NCI-H748 (cell line): ENCODE measurements at regions not wholly inside any gene's neighbourhood (a gene's known extent, or its start where the extent isn't known, plus 50 kb on each side); places are given as distances from the start of the nearest gene placed in this dataset.

Experiments
- DNase-seq: peaks from one replicate; lab custom pipeline; 2025; ENCODE audit not compliant: unreplicated experiment; lab: John Stamatoyannopoulos, UW

DNA sequence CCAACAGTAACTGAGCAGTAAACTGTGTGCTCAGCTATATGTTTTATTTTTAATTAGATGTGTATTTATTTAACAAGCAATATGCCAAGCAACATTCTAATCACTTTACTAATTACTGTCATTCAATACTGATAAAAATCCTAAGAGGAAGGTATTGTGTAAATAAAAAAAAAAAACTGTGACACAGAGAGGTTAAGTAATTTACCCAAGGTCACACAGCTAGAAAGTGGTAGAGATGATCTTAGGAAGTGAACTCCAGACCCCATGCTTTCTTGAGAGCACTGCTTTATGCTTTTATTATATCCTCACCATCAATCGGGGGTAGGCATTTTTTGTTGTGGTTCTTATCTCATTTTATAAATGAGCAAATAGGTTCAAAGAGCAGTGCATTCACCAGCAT lies 417.1 kb downstream of the RAB28 start:
- no peak for DNase-seq

DNA sequence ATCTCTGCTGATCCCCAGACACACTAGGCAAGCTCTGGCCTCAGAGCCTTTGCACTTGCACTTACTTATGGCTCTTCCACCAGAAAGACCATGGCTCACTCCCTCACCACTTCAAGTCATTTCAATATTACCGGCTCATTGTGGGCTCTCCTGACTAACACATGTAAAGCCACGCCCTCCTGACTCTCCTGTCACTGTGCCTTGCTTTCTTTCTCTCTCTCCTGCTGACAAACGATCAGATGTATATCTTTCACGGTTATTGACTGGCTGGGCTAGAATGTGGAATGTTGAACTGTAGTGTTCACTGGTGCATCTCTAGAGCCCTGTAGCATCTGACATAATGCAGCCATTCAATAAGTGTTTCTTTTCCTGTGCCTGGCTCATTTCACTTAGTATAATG lies 425.1 kb downstream of the RAB28 start:
- DNase-seq = peak; percentile 6

DNA sequence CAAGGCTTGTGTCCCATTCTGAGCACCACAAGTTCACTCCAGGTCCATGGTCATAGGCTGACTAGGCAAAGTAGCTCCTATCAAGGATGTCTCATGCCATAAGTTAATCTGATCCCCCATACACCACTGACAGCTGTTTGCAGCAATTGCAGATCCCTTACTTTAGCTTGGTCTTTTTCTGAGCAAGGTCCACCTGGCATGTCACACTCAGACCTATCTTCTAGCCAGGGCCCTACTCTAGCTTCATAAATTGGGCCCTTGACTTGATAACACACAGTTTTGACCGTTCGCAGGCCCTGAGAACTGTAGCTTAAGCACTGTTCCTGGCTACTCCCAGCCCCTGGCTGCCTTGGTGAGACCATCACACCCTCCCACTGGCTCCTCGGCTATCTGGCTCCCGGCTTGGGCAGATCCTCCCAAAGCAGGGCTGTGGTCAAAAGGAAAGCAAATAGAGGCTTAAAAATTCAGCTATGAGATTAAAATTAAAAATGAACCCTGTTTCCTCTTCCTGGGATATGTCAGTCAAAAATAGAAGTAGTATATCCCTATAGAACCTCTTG lies 427.4 kb downstream of the RAB28 start:
- no peak for DNase-seq

DNA sequence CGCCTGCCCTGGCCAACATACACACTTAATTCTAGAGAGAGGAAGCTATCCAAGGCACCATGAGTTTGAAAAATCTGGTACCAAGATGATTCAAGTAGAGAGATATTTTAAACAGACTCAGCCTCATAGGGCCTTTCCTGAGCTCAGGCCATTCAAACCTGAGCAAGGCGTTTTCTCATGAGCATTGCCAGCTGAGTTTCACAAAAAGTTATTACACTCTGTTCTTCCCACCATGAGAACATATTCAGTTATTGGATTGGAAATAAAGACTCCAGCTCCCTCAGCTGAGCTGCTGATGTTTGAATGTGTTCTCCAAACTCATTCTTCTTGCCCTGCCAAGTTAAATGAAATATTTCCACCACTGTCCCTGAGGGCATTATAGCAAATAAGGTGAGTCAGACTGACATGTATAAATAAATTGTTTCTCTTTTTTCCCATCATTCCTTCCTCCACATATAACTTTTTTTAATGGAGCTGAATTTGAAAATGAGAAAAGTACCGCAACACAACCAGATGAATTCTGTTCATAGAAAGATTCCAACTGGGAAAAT lies 429.6 kb downstream of the RAB28 start:
- DNase-seq = no peak

DNA sequence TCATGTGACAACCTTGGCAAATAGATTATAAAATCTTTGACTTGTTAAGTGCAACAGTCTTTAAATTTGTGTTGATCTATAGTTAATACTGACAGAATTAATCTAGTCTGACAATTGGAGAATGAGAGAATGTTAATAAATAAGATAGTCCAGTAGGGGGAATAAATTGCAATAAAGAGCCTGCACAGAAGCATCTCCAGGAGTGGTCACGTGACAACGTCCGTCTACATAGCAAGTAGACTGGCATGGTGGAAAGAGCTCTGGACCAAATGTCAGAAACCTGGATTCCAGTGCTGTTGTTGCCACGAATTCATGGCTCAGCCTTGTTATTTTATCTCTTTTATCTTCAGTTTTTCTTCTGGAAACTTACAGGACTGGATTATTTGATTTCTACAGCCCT lies 436.5 kb downstream of the RAB28 start:
- no peak for DNase-seq

DNA sequence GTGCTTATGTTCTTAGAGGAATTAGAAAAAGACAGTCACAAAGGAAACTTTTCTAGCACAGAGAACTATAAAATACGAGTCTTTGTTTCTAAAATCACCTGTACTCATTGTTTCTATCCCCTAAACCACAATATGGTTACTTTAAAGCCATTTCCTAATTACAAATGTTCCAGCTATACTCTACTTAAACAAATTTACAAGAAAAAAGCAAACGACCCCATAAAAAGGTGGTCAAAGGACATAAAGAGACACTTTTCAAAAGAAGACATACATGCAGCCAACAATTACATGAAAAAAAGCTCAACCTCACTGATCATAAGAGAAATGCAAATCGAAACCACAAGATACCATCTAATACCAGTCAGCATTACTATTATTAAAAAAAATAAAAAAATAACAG lies 447.3 kb downstream of the RAB28 start:
- no peak for DNase-seq

DNA sequence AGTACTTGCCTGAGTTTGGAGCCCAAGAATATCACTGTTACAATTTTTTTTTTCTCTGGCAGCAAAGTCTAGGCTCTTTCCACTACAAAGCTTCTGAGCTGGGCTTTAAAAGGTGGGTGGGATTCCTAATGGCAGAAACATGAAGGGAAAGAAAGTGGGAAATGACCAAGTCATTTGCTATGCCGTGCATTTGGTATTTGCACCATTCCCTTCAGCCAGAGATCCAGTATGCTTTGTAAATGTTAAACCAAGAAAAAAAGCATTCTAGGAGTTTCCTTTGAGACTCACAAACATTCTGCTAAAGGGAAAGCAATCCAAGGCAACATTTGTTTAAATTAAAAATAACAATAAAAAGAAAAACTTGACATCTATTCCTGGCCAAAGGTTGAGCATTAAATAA lies 451.2 kb downstream of the RAB28 start:
- no peak for DNase-seq

DNA sequence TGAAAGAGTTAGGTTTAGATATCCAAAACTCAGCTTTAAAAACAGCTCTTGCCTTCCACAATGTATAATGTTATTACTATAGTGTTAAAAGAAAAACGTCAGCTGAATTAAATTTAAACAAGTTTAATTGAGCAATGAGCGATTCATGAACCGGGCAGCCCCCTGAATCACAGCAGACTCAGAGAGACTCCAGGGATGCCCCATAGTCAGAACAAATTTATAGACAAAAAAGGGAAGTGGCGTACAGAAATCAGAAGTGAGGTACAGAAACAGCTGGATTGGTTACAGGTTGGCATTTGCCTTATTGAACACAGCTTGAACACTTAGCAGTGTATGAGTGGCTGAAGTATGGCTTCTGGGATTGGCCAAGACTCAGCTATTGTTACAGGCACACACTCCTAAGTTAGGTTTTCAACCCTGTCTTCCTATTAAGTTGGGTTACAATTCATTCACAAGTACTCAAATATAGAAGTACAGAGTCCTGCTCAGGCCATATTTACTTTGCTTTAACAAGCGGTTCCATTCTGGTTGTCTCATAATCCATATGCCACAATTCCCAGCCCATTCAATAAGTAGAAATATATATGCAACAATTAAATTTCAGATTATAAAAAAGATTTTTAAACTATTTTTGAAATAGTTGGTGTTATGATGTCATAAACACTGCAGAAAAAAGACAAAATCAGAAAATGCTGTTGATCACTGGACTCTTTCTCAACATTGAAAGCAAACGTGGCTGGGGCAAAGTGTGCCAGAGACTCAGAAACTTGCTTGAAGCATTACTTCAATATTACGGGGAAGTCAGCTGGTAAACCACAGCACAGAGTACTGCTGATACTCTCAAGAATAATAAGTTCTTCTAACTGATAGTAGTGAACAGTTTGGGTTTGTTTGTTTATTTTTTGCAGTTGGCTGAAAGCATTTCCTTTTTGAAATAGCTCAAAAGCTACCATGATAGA lies 459.7 kb downstream of the RAB28 start:
- DNase-seq = no peak

DNA sequence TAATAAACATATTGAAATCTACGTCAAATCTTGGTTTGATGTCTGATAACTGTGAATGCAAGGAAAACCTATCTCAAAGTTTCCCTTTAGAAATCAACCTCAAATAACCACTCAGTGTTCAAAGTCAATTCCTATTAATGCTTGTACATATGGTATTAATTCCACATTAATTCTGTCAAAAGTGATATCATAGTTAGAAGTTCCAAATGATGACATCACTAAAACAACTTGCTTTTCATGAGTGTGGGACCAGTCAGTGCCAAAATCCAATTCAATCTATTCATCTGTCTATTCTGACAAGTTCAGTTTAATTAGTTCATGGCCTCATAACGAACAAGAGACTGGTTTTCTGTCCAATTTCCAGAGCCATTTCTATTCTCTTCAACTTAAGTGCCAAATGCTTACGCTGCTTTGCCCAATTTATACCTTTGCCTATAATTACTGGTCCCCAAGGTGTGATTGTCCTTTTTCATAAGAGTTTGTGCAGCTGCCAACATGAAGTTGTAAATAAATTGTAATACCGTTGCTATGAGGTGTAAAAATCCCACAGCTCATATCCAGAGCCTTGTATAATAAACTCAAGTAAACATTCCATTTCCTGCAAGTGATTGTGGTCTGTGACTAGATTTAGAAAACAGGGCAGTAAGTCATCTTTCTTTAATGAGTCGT lies 476.2 kb downstream of the RAB28 start:
- DNase-seq = peak; percentile 74

DNA sequence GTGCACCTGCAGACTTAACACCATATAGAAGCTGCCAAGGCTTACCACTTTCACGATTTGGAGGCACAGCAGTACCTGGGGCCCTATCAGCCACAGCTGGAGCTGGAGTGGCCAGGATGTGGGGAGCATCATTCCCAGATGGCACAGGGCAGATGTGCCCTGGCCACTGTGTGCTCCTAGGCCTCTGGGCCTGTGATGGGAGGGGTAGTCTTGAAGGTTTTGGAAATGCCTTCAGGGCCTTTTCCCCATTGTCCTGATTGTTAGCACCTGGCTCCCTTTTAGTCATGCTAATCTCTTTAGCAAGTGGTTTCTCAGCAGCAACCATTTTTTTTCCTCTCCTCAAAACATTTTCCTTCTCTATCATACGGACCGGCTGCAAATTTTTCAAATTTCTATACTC lies 490.2 kb downstream of the RAB28 start:
- no peak for DNase-seq

DNA sequence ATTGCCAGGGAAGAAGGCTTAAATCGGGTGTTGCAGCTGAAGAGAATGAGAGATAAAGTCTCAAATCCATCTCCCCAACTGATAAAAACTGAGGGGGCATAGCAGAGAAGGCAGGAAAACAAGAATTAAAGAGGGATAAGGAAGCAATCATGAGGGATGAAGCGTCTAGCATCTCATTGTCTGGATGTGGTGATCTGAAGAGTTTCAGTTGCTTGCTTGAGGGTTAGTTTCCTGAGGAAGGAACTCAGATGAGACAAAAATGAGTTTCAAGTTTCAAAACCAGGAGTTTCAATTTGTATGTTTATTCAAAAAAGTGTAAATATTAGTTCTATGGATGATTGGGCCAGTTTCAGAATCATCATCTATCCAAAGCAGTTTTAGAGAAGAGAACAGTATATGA lies 496.9 kb downstream of the RAB28 start:
- DNase-seq = no peak

DNA sequence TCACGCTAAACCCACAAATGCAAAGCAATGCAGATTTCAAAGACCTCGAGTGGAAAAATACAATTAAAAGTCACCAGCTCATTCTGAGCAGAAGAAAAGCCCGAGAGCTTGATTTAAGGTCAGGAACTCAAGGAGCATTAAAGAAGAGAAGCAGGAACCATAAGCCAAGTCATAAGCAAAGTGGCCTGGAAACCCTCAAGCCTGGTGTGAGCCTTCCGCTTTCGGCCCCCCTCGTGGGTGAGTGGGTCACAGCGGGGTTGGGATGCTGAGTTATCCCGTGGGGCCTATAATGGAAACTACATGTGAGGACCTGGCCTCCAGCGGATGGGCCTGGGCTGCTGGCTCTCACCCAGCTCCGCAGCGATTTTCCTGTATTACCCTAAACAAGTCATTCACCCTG lies 504.3 kb downstream of the RAB28 start:
- no peak for DNase-seq

DNA sequence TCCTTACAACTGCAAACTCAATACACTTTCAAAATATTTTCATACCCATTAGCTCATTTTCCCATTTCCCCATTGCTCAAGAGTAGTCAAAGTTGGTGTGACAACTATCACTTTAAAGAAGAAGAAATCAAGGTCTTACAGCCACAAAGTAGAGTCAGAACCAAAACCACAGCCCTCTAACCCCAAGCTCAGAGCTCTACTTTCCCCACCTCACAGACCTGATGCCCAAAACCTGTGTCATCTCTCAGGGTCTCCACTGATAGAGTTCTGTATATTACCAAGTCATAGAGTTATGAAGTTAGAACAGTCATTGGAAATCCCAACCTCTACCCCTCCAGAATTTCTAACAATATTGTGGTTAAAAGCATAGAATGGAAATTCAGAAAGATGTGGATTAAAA lies 505.8 kb downstream of the RAB28 start:
- DNase-seq = no peak

DNA sequence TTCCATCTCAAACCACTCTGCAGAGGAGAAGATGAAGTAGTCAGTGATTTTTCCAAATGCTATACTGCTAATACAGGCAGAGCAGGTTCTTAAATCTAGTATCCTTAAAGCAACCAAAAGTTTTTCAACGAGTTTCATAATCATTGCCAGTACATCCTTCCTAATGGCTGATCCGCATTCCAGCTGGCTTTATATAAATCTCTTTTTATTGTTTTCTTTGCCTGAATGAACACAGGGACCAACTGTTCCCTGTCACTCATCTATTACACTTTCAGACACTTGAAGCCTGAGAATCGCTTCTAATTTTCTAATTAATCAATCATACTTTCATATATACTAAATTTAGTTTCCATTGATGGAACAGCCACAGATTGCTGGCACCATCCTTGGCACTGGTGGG lies 508.6 kb downstream of the RAB28 start:
- DNase-seq = no peak

DNA sequence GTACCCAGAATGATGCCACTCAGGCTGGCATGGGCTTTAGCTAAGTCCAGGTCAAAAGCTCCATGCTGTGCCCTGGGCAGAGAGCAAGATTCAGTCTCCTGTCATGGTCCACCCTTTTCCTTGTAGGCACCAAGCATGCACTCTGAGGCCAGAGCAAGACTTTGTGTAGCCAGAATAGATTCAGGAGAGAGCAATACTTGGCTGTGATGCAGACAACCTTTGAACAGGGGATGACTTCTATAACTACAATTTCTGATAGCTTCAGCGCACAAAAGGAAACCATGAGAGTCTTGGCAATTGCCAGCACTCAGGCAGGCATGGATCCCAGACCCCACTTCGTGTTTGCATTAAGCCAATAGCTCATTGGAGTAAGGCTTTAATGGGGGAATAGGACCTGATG lies 510.6 kb downstream of the RAB28 start:
- DNase-seq = no peak

DNA sequence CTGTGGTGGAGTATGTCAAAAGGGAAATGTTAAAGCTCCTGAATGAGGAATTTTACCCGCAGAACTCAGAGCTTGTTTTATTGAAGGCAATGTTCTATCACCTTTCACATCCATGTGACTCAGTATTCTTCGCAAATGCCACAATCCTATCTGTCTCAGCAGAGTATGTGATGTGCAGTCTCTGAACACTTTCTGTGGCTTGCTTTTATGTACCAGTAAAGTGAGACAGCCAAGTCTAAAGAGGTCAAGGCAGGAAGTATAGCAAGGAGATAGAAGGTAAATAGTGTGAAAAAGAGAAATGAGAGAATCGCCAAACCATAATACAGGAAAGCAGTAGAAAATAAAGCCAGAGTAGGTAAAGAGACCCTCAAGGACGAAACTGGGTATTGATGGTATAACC lies 515.8 kb downstream of the RAB28 start:
- no peak for DNase-seq

DNA sequence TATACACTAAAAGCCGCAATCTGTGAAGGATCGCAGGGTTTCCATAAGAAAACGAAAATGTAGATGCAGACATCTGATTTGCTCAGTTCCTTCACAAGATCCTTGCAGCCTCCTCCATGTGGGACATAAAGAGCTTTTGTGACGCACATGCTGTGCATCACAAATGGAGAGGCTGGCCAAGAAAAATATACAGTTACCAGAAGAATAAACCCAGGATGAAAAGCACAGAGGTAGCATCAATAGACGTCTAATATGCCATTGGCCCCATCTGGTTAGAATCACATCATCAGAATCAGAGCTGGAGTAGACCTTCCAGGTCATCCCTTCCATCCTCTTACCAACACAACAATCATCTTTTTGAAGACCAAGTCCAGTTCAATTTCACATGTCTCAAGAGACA lies 517.4 kb downstream of the RAB28 start:
- DNase-seq = no peak

DNA sequence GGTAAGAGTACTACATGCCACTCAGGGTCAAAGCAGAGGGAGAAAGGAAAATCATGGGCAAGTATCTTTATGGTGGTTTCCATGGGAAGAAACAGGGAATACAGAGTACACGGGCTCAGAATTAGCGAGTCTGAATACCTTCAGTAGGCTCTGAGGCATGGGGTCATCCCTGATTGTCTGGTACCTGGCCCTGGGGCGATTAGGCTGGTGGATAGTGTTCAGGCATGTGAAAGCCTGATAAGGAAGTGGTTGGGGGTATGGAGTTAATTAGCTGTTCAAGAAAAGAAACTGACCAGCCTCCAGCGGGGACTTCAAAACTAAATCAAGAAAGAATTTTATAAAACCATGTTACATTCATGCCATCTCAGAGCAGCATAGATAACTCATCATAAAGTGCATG lies 518.8 kb downstream of the RAB28 start:
- no peak for DNase-seq

DNA sequence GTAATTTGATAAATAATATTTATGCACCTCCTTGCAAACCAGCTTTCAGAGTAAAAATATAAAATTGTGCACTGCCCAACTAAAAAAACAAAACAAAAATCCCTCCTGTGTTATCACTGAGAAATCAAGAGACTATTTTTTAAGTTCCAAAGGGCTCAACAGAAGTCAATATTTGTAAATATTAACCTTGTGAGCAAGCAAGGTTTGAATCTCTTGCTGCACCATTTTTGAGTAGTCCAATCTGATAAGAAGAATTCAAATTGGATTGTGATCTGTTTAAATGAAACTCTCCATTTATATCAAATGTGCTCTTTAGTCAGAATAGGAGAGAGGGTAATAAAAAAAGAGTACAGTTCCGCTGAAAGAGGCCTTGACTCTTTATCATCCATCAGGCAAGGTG lies 520.2 kb downstream of the RAB28 start:
- DNase-seq = no peak

DNA sequence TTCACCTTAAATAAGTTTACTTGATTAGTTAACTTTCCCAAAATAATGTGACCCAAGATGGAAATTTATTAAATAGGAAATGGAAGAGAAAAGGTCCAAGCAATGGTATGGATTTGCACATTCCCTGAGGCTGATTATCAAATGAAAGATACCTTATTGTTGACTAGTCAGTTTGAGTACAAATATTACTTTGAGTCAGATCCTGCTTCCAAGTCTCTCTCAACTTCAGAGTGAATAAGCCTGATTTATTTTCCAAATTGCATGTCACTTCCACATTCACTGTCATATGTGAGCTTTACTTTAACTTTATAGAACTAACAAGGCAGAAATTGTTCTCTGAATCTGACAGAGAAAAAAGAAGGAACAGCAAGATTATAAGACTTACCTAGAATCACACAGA lies 520.8 kb downstream of the RAB28 start:
- no peak for DNase-seq

DNA sequence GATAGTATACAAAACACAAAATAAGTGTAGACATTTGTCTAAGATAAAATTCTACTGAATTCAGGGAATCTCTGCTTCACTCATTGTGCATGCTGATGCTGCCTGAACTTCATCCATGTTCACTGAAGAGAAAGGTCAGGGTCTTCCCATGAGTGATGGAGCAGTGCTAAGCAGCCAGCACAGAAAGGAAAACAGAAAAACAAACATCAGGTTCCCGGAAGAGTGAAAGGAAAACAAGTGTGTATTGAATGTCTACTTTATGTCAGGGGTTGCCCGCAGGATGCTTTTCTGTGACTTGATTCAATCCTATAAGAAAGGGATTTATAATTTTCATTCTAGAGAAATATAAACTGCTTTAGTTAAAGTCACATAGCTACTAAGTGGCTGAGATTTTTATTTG lies 522.4 kb downstream of the RAB28 start:
- DNase-seq = no peak

DNA sequence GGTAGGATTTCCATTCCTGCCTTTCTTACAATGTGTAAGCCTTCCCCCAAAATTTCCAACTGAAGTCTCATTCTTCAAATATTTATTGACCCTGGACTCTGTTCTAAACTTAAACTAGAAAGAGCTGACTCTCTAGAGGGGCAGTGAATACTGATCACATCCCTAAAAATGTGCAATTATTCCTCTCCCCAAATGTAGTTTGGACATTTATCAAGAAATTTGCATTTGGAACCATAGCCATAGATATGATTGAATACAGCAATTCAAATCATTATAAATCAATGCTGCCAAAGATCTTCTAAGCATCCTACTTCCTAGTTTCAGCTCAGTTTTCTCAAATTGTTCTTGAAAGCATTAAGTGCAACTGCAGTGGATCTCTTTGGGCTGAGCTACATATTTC lies 525.7 kb downstream of the RAB28 start:
- DNase-seq = no peak
